ENCODE measurements at regions not wholly inside any gene's neighbourhood (a gene's known extent, or its start where the extent isn't known, plus 50 kb on each side); places are given as distances from the start of the nearest gene placed in this dataset.
"Not testable (repeated sequence)": the region's sequence is repeated elsewhere in the genome, so short reads cannot be mapped to it uniquely, and the experiment has no call there.

GRCh38 chr10:6802759-6803426 is 222.8 kb upstream of the PRKCQ start:
- intact Hi-C loops (cut with DNase I; ENCODE audit: low total_unique reads): no loop called here
- TF ChIP-seq POLR2AphosphoS5 (IDR thresholded peaks at IDR 0.05) (no peak), CTCF (IDR thresholded peaks at IDR 0.05 in 8 of 11, conservative IDR thresholded peaks at IDR 0.05 in 3 of 11) (no peak), POLR2A (IDR thresholded peaks at IDR 0.05) (no peak)
- Histone ChIP-seq H3K36me3 (no peaks in the 10 kb centered on the region), H3K4me1 (no peaks in the 10 kb centered on the region), H3K4me3 (no peak overlapping the region), H3K9me3 (peaks cover 0 to 5% (median 0%) of the 10 kb centered on the region in 8 donors), H3K27me3 (replicated peaks in 1 of 7) (no peaks in the 10 kb centered on the region), H3K27ac (no peak overlapping the region)
- 54 to 76% (median 56%) methylated on average over 6 of the region's 6 CpGs for WGBS, 5 donors
- DNase-seq: no peak

GRCh38 chr10:6796231-6796630 is 216.2 kb upstream of the PRKCQ start:
- Histone ChIP-seq H3K27ac (no peak overlapping the region), H3K9me3 (no peaks in the 10 kb centered on the region), H3K4me3 (no peak overlapping the region), H3K4me1 (no peaks in the 10 kb centered on the region), H3K36me3 (no peaks in the 10 kb centered on the region), H3K27me3 (replicated peaks in 1 of 7) (no peaks in the 10 kb centered on the region)
- intact Hi-C loops (cut with DNase I; ENCODE audit: low total_unique reads): no loop called here
- WGBS, 5 donors: 70 to 87% (median 84%) methylated on average over 3 of the region's 3 CpGs
- DNase-seq: no peak
- TF ChIP-seq CTCF (IDR thresholded peaks at IDR 0.05 in 8 of 11, conservative IDR thresholded peaks at IDR 0.05 in 3 of 11) (no peak), POLR2A (IDR thresholded peaks at IDR 0.05) (no peak), POLR2AphosphoS5 (IDR thresholded peaks at IDR 0.05) (no peak)

- no peaks in the 10 kb centered on the region for H3K9me3 ChIP-seq
- no peaks in the 10 kb centered on the region for H3K27me3 ChIP-seq (replicated peaks in 1 of 7)
- DNase-seq: no peak
- no peaks in the 10 kb centered on the region for H3K36me3 ChIP-seq
- H3K4me3 ChIP-seq: no peak overlapping the region
- intact Hi-C loops (cut with DNase I; ENCODE audit: low total_unique reads): no loop called here
- WGBS, 5 donors: 82 to 97% (median 88%) methylated on average over 6 of the region's 6 CpGs
- H3K4me1 ChIP-seq: no peaks in the 10 kb centered on the region
- TF ChIP-seq CTCF (IDR thresholded peaks at IDR 0.05 in 8 of 11, conservative IDR thresholded peaks at IDR 0.05 in 3 of 11) (no peak), POLR2AphosphoS5 (IDR thresholded peaks at IDR 0.05) (no peak), POLR2A (IDR thresholded peaks at IDR 0.05) (no peak)
- no peak overlapping the region for H3K27ac ChIP-seq
Measured at GRCh38 chr10:6795541-6795940, 215.5 kb upstream of the PRKCQ start.

- H3K4me3 ChIP-seq; H3K27ac ChIP-seq; intact Hi-C loops (cut with DNase I; ENCODE audit: low total_unique reads); H3K36me3 ChIP-seq; H3K27me3 ChIP-seq (replicated peaks in 1 of 7); H3K9me3 ChIP-seq; DNase-seq; H3K4me1 ChIP-seq: not testable (repeated sequence)
- WGBS, 5 donors: 44 to 62% (median 59%) methylated on average over 5 to 6 of the region's 10 CpGs
Measured at GRCh38 chr10:6794841-6795240, 214.8 kb upstream of the PRKCQ start.

GRCh38 chr10:6794441-6794840 is 214.4 kb upstream of the PRKCQ start:
- H3K9me3 ChIP-seq: no peaks in the 10 kb centered on the region
- 79 to 85% (median 84%) methylated on average over 10 of the region's 10 CpGs for WGBS, 5 donors
- no peaks in the 10 kb centered on the region for H3K36me3 ChIP-seq
- no peaks in the 10 kb centered on the region for H3K4me1 ChIP-seq
- TF ChIP-seq POLR2A (IDR thresholded peaks at IDR 0.05): no peak
- TF ChIP-seq POLR2AphosphoS5 (IDR thresholded peaks at IDR 0.05): no peak
- no peak for TF ChIP-seq CTCF (IDR thresholded peaks at IDR 0.05 in 8 of 11, conservative IDR thresholded peaks at IDR 0.05 in 3 of 11)
- no peak overlapping the region for H3K4me3 ChIP-seq
- H3K27me3 ChIP-seq (replicated peaks in 1 of 7): peaks cover 0 to 5% (median 0%) of the 10 kb centered on the region in 7 donors
- intact Hi-C loops (cut with DNase I; ENCODE audit: low total_unique reads): no loop called here
- no peak for DNase-seq
- no peak overlapping the region for H3K27ac ChIP-seq
